HG03457 (cell line): ENCODE measurements at regions not wholly inside any gene's neighbourhood (a gene's known extent, or its start where the extent isn't known, plus 50 kb on each side); places are given as distances from the start of the nearest gene placed in this dataset.

Source experiments
- ATAC-seq: cut with Tn5 transposase; IDR thresholded peaks from one replicate; pipeline ENCODE4 v1.9.1; 2021; ENCODE audit warnings: moderate number of reproducible peaks; ENCODE audit not compliant: unreplicated experiment

DNA sequence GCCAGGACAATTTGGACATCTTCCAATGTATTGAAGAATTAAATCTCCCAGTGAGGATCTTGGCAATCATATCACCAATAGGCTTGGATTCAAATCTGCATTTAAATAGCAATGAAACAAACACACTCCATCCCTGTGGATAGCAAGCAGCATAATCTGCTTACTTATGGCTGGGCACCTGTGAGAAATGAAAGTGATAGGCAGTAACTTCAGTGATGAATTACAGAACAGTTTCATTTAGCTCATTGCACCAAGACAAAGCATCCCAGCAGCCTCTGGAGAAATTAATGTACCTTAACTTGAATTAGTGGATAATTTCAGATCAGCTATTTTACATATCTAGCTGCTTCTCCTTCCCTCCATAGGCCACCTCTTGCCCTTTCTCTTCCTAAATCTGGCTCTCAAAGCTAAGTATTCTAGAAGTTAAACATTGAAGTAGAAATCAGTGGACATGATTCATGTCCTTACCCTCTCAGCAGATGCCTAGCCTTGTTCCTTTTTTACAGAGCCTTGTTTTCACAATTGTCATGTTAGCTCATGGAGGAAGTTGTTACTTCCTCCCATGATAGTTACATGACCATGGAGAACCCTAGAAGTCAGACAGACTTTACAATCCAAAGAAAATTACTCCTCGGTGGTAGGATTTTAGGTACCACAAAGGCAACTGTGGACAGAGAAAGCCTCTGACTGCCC is 88.5 kb upstream of the TACR1 start:
- ATAC-seq, result no peak

DNA sequence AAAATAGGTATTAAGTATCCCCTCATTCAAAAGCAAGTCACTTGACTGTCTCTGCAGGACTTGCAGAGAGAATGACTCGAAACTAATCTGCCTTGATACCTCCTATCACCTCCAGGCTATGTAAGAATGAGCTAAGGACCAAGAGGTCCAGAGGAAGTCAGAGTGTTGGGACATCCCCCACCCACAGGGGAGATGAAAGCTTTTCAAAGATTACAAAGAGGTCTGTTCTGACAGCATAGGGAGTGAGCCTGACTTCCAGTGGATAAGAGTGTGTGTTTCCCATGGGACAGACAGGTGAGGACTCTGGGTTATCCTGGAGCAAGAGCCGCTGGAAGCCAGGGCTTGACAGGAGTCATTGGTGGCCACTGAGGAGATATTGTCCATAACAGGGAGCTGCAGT is 85.0 kb upstream of the TACR1 start:
- no peak for ATAC-seq

DNA sequence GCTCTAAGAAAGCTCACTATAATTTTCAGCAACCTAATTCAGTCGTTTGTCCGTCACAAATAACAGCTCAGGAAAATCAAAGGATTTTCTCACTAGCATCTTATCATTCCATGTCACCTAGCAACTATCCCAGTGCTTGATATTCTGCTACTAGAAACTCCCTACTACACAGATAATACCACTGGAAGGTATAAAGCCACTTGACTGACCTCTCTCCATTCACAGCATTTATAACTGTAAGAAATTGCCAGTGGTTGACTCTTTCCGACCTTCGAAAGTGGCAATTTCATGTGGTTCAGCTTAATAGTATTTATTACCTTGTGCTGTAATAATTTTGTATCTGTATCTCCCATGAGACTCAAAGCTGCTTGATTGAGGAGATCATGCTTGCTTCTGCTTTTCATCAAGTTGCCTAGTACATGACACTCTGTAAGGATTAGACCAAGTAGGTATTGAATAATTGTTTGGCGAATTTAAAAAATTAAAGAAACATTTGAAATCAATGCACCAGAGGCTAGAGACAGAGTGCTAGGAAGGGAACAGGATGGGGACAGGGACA is 79.6 kb upstream of the TACR1 start:
- no peak for ATAC-seq

DNA sequence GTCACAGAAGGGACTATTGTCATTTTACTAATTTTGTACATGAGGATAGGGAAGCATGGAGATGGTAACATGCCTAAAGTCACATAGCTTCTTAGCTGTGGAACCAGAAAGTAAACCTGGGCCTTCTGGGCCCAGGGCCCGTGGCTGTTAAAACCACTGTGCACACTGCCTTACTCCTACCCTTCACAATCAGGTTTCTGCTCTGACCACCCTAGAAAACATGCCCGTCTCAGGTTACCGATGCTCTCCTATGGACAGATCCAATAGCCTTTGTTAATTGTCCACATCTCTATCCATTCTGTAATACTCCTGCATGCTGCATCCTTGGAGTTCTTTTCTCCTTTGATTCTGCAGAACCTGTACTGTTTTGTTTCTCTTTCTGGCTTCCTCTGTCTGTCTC is 79.0 kb upstream of the TACR1 start:
- ATAC-seq, result no peak

DNA sequence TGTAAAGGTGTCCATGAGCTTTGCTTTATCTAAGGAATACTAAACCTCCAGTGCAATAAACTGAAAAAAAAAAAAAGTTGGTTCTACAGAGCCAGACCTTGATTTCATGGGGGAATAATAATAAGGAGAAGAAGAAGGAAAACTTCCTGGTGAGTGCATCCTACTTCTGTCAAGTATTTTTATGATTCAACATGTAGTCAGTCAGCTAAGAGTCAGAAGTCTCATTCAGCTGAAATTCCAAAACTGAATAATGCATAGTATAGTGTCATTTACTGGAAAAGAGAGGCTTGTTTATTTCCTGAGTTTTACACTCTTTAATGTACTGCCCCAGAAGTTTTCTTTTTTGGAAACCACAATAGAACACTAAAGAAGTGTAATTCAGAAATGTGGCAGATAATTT is 77.8 kb upstream of the TACR1 start:
- no peak for ATAC-seq

DNA sequence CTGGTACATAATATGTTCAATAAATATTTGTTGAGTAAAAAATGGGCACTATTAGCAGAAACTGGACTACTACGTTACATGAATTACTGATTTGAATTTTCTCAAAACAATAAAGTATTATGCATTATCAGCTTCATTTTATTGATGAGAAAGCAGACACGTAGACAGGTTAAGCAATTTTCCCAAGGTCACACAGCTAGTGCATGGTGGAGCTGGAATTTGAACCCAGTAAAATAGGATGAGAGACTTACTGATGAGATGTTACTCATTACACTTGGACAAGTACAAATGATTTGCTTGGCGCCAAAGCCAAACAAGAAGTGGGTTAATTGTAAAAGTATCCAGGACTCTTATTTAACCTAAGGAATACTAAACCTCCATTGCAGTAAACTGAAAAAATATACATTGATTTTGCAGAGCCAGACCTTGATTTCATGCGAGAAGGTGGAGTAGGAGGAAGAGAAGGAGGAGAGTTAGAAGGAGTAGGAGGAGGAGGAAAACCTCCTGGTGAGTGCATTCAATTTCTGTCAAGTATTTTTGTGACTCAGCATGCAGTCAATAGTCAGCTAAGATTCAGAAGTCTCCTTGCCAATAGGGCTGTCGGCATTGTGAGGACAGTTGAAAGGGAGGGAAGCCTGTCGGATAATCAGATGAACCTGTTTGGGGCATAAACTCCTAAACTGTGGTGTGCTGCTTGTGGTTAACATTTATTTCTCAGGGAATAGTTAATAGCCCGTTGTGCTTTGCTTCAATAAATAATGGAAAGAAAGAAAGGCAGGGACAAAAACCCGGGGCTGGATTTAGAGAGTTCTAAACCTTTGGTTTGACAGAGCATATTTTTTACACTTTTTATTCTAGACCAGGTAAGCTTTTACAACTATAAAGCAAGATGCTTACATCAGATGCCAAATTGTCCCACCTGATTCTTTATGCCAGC is 77.0 kb upstream of the TACR1 start:
- ATAC-seq, result no peak

DNA sequence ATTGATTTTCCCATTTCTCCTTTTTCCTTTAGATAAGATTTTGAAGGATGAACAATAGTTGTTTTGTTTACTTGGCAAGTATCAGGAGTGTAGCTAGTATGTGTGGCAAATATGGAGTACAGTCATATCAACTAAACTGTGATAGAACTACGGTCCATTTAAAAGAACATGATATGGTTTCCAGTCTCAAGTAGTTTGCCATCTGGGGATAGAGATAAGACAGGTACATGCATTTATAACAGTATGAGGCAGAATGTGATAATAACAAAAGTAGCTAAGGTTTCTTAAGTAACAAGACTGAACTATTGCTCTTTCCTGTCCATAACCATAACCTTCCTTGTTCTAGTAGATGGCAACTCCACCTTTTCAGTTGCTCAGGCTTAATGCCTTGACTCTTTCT is 75.6 kb upstream of the TACR1 start:
- no peak for ATAC-seq

DNA sequence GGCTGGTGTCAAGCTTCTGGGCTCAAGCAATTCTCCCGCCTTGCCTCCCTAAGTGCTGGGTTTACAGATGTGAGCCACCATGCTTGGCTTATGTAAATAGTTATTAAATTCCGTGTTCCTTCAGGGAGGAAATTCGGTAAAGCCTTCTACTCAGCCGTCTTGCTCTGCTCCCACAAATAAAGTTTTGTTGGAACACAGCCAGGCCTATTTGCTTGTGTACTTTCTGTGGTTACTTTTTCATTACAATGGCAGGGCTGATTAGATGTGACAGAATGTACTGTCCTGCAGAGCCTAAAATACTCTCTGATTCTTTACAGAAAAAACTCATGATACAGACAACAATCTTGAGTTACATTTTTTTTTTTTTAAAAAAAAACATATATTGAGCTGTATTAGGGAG is 68.8 kb upstream of the TACR1 start:
- no peak for ATAC-seq

DNA sequence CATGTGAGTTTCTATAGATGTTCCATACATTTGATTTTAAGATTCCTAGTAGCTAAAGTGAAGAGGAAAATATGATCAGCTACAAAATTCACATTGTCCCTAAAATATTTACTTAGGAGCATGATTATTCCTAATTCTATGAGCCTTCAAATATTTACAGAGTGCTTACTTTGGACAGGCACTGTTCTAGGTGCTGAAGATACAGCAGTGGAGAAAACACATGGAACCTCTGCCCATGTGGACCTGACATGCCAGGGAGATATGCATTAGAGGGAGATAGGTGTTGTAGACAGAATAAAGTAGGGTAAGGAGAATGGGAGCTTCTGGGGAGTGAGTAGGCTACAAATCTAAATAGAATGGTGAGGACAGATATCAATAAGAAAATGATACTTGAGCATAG is 62.6 kb upstream of the TACR1 start:
- ATAC-seq, result no peak

DNA sequence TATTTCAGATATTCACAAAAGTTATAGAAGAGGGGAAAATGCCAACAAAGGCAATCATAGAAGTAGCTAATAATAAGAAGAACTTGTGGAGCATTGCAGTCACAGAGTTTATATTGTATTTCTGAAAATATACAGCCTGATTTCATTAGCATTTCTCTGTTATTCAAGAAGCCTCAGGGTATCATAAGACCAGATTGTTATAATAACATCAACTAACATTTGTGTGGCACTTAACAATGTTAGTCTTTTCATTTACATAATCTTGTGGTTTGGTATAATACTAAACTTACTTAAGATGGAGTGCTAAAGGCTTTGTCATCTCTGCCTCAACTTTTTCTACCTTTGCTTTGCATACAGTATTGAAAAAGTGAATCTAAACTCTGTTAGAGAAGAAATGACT is 61.6 kb upstream of the TACR1 start:
- no peak for ATAC-seq

DNA sequence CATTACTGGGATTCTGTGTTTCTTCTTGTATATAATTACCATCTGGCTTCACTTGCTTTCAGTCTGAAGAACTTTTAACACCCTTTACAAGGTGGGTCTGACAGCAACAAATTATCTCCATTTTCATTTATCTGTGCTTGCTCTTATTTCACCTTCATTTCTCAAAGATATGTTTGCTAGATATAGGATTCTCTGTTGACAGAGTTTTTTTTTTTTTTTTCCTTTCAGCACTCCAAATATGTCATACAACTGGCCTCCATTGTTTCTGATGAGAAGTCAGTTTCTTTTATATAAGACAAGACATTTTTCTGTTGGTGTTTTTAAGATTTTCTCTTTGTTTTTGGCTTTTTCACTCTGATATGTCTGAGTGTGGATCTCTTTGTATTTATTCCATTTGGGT is 59.3 kb upstream of the TACR1 start:
- no peak for ATAC-seq

DNA sequence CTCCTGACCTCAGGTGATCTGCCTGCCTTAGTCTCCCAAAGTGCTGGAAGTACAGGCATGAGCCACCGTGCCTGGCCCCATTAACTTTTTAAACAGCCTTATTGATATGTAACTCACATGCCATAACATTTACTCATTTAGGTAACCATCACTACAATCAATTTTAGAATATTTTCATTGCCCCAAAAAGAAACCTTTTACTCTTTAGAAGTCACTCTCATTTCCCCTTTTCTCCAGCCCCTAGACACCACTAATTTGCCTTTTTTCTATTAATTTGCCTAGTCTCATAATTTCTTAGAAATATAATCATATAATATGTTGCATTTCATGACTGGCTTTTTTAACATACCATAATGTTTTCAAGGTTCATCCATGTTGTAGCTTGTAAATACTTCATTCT is 57.2 kb upstream of the TACR1 start:
- peak; percentile 79 for ATAC-seq

DNA sequence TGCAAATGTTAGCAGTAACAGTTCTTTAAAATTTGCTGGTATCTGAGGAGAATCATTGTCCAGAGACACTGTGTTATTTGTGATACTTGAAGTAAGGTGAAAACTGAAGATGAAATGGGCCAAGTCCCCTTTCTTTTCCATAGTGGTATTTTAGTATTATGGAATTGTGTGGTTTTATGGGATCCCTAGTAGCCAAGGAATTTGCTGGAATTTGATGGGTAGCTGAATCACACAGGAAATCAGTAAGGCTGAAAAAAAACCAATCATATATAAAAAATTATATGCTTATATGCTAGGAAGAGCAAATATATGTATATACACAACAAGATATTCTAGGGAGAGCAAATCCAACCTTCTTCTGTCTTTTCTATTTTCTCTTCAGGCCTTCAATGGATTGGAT is 54.2 kb upstream of the TACR1 start:
- ATAC-seq, result no peak

DNA sequence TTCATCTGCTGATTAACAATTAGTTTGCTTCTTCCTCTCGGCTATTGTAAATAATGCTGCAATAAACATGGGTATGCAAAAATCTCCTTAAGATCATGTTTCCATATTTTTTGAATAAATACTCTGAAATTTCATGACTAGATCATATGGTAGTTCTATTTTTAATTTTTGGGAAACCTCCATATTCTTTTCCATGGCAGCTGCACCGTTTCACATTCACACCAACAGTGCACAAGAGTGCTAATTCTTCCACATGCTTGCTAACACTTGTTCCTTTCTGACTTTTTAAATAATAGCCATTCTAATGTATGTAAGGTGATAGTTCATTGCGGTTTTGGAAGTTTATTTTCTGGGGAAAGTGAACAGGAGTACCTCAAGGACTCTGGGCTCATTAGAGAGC is 52.6 kb upstream of the TACR1 start:
- no peak for ATAC-seq
